GM12878 (cell line): ENCODE measurements at regions not wholly inside any gene's neighbourhood (a gene's known extent, or its start where the extent isn't known, plus 50 kb on each side); places are given as distances from the start of the nearest gene placed in this dataset.

ENCODE experiments used
- ATAC-seq: fragments of 200-7000 bp; cut with Tn5 transposase; 3 replicates; pipeline ENCODE4 v1.9.1; 2020; ENCODE audit warnings: mild to moderate bottlenecking, moderate library complexity
- BruUV-seq: library from RNA; stranded (reverse); fragments of 400-500 nt; replicated peaks from 2 replicates; lab custom pipeline; 2021; lab: Mats Ljungman, UMichigan
- CTCF ChIA-PET: fragments of 300-600 bp; sonication (Branson Sonifier 250); formaldehyde crosslinking; extraction: SDS; loops from one replicate; lab custom pipeline; 2021; ENCODE audit warnings: inconsistent platforms; lab: Yijun Ruan, JAX
- POLR2A ChIA-PET: fragments of 350-600 bp; formaldehyde crosslinking; extraction: SDS; loops from one replicate; lab custom pipeline; 2021; ENCODE audit warnings: inconsistent platforms; lab: Charles Lee
- RAD21 ChIA-PET: fragments of 300-600 bp; sonication (Branson Sonifier 250); formaldehyde crosslinking; loops from one replicate; lab custom pipeline; 2023; ENCODE audit warnings: antibody characterized with exemption; ENCODE audit not compliant: unreplicated experiment; lab: Charles Lee
- SMC1A ChIA-PET: fragments of 300-600 bp; sonication (Branson Sonifier 250); formaldehyde crosslinking; loops from one replicate; lab custom pipeline; 2023; ENCODE audit not compliant: unreplicated experiment, uncharacterized antibody; lab: Charles Lee
- DNase-seq: peaks from one replicate; pipeline ENCODE4 v3.0.0-alpha.2; 2011; ENCODE audit warnings: low read depth, low spot score
- FAIRE-seq: peaks from 3 replicates; lab custom pipeline; 2011; peaks lifted over from hg19 to GRCh38; lab: Jason Lieb, UNC
- H2AFZ ChIP-seq: 2 replicates; pipeline ENCODE4 v1.6.0; 2011; ENCODE audit warnings: low read depth, low read length, control low read depth; ENCODE audit not compliant: control insufficient read depth
- H3K27ac ChIP-seq: 2 replicates; pipeline ENCODE4 v1.5.1; 2011; ENCODE audit warnings: control low read depth; ENCODE audit not compliant: control insufficient read depth, insufficient read depth
- H3K27me3 ChIP-seq, 2 experiments: replicated peaks in 1 of 2; 2 replicates each; pipeline versions ENCODE4 v1.6.0 to v1.6.1; 2011; ENCODE audit warnings: low read length in 1 of 2; ENCODE audit not compliant: control insufficient read depth in 2 of 2, insufficient read depth in 2 of 2
- H3K36me3 ChIP-seq, 2 experiments: 2 replicates each; pipeline ENCODE4 v1.5.1; 2011; ENCODE audit warnings: low read length in 1 of 2; ENCODE audit not compliant: control insufficient read depth in 2 of 2, insufficient read depth in 2 of 2
- H3K4me1 ChIP-seq: 2 replicates; pipeline ENCODE4 v1.6.1; 2011; ENCODE audit warnings: mild to moderate bottlenecking, low read length, moderate library complexity, mixed read lengths; ENCODE audit not compliant: control insufficient read depth, insufficient read depth
- H3K4me2 ChIP-seq: 2 replicates; pipeline ENCODE4 v1.6.0; 2011; ENCODE audit warnings: control low read depth; ENCODE audit not compliant: control insufficient read depth, insufficient read depth
- H3K4me3 ChIP-seq: fragments of 200-600 bp; sonication (generic); 2 replicates; pipeline ENCODE4 v1.5.1; 2016
- H3K79me2 ChIP-seq: 2 replicates; pipeline ENCODE4 v1.6.0; 2011; ENCODE audit warnings: low read length; ENCODE audit not compliant: control insufficient read depth, insufficient read depth
- H3K9ac ChIP-seq: 2 replicates; pipeline ENCODE4 v1.8.0; 2011; ENCODE audit warnings: low read length, control low read depth, mixed read lengths; ENCODE audit not compliant: control insufficient read depth, insufficient read depth
- H3K9me3 ChIP-seq: replicated peaks from 3 replicates; pipeline ENCODE4 v1.5.1; 2011; ENCODE audit warnings: mild to moderate bottlenecking, low read length; ENCODE audit not compliant: control insufficient read depth, insufficient read depth
- H4K20me1 ChIP-seq: 2 replicates; pipeline ENCODE4 v1.6.0; 2011; ENCODE audit not compliant: control insufficient read depth, insufficient read depth
- CBFB ChIP-seq: IDR thresholded peaks from 2 replicates; pipeline ENCODE4 v1.6.1; 2016; ENCODE audit warnings: antibody characterized with exemption, low read depth
- CHD2 ChIP-seq: IDR thresholded peaks from 2 replicates; pipeline ENCODE4 v1.6.1; 2011; ENCODE audit warnings: low read depth, low read length, improper control_type of control experiment, borderline replicate concordance
- CREM ChIP-seq: IDR thresholded peaks from 2 replicates; pipeline ENCODE4 v1.6.1; 2014; ENCODE audit warnings: antibody characterized with exemption, low read depth
- CUX1 ChIP-seq: IDR thresholded peaks from 2 replicates; pipeline ENCODE4 v1.6.1; 2012; ENCODE audit warnings: improper control_type of control experiment, low read depth, low read length; ENCODE audit not compliant: insufficient replicate concordance
- SMAD1 ChIP-seq: fragments of 450-650 bp; IDR thresholded peaks from 2 replicates; pipeline ENCODE4 v1.6.1; 2018; ENCODE audit warnings: mild to moderate bottlenecking, low read depth; ENCODE audit not compliant: partially characterized antibody
- SMAD5 ChIP-seq: IDR thresholded peaks from 2 replicates; pipeline ENCODE4 v1.6.1; 2016; ENCODE audit warnings: antibody characterized with exemption, low read depth
- ZNF24 ChIP-seq: fragments of 450-650 bp; IDR thresholded peaks from 2 replicates; pipeline ENCODE4 v1.6.1; 2017; ENCODE audit warnings: antibody characterized with exemption, mild to moderate bottlenecking
- WGBS: methylation state at CpG from one replicate; pipeline ENCODE4 v1.1.6; 2016; ENCODE audit warnings: low lambda C conversion rate; ENCODE audit not compliant: insufficient replicate concordance, insufficient coverage; ENCODE audit errors: missing lambda C conversion rate; 5-methylcytosine and 5-hydroxymethylcytosine counted together
- in situ Hi-C: fragments of 300-500 bp; cut with MboI; formaldehyde crosslinking; loops from 9 replicates; pipeline ENCODE4 v1.14.3; 2018; ENCODE audit warnings: mixed read lengths
- intact Hi-C: fragments of 100-400 bp; cut with micrococcal nuclease; formaldehyde crosslinking; loops from one replicate; pipeline ENCODE4 v1.14.2; 2022; ENCODE audit not compliant: unreplicated experiment
- TF ChIP-seq, protein P1 (sequence below): fragments of 450-650 bp; IDR thresholded peaks from 2 replicates; pipeline ENCODE4 v1.6.1; 2017; ENCODE audit warnings: mild to moderate bottlenecking, moderate library complexity

GRCh38 chr2:108128249-108128648 lies 111.5 kb upstream of the SULT1C3 start (continued):
- TF ChIP-seq, protein P1, sequence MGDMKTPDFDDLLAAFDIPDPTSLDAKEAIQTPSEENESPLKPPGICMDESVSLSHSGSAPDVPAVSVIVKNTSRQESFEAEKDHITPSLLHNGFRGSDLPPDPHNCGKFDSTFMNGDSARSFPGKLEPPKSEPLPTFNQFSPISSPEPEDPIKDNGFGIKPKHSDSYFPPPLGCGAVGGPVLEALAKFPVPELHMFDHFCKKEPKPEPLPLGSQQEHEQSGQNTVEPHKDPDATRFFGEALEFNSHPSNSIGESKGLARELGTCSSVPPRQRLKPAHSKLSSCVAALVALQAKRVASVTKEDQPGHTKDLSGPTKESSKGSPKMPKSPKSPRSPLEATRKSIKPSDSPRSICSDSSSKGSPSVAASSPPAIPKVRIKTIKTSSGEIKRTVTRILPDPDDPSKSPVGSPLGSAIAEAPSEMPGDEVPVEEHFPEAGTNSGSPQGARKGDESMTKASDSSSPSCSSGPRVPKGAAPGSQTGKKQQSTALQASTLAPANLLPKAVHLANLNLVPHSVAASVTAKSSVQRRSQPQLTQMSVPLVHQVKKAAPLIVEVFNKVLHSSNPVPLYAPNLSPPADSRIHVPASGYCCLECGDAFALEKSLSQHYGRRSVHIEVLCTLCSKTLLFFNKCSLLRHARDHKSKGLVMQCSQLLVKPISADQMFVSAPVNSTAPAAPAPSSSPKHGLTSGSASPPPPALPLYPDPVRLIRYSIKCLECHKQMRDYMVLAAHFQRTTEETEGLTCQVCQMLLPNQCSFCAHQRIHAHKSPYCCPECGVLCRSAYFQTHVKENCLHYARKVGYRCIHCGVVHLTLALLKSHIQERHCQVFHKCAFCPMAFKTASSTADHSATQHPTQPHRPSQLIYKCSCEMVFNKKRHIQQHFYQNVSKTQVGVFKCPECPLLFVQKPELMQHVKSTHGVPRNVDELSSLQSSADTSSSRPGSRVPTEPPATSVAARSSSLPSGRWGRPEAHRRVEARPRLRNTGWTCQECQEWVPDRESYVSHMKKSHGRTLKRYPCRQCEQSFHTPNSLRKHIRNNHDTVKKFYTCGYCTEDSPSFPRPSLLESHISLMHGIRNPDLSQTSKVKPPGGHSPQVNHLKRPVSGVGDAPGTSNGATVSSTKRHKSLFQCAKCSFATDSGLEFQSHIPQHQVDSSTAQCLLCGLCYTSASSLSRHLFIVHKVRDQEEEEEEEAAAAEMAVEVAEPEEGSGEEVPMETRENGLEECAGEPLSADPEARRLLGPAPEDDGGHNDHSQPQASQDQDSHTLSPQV, result no peak
- TF ChIP-seq CHD2 (no peak), SMAD5 (no peak), ZNF24 (no peak), CREM (no peak), CBFB (no peak)
- TF ChIP-seq, all 136 proteins: peak for 0

- no peak overlapping the region for H3K4me2 ChIP-seq
- H3K4me1 ChIP-seq, result no peaks in the 10 kb centered on the region
- no peaks in the 10 kb centered on the region for H4K20me1 ChIP-seq
- H3K36me3 ChIP-seq, result no peaks in the 10 kb centered on the region
- ChIA-PET CTCF (interaction anchor here (0.6 kb wide), 1 partner anchor 72 kb away, joined by 3 read pairs; no protein-coding TSS in a partner anchor), SMC1A (no interaction called here), POLR2A (no interaction called here), RAD21 (no interaction called here)
- BruUV-seq, result no TSS peak
- intact Hi-C loops, result no loop called here
- in situ Hi-C loops, result no loop called here
- H3K79me2 ChIP-seq, result no peaks in the 10 kb centered on the region
- no peak for FAIRE-seq
- 17% methylated on average over 4 of the region's 4 CpGs for WGBS
- DNase-seq, result no peak
- no peak overlapping the region for H3K4me3 ChIP-seq
- TF ChIP-seq SMAD1, result no peak
- TF ChIP-seq CUX1, result no peak
- no peaks in the 10 kb centered on the region for H3K27me3 ChIP-seq
- H3K9ac ChIP-seq, result no peak overlapping the region
- H2AFZ ChIP-seq, result no peak overlapping the region
- no peak for ATAC-seq
- no peak overlapping the region for H3K27ac ChIP-seq
- H3K9me3 ChIP-seq, result no peaks in the 10 kb centered on the region
These were observed 110.1 kb upstream of the SULT1C3 start for GRCh38 chr2:108129636-108130035.
